Breast epithelium (tissue), 3 donors: ENCODE measurements at regions not wholly inside any gene's neighbourhood (a gene's known extent, or its start where the extent isn't known, plus 50 kb on each side); places are given as distances from the start of the nearest gene placed in this dataset.

Experiments used
- POLR2A ChIP-seq: fragments of 450-650 bp; IDR thresholded peaks from one replicate; pipeline ENCODE4 v1.6.1; 2016; ENCODE audit warnings: antibody characterized with exemption, mild to moderate bottlenecking, moderate library complexity
- POLR2AphosphoS5 ChIP-seq, 3 donors: sonication (generic); formaldehyde crosslinking; IDR thresholded peaks; one replicate each; pipeline ENCODE4 v1.6.1; 2017; ENCODE audit warnings: antibody characterized with exemption in 3 of 3
- TF ChIP-seq, protein P1 (sequence below), 3 donors: fragments of 450-650 bp; IDR thresholded peaks; one replicate each; pipeline ENCODE4 v1.5.1; 2016 to 2017; ENCODE audit warnings: antibody characterized with exemption in 3 of 3, mild to moderate bottlenecking in 3 of 3, moderate library complexity in 3 of 3

DNA sequence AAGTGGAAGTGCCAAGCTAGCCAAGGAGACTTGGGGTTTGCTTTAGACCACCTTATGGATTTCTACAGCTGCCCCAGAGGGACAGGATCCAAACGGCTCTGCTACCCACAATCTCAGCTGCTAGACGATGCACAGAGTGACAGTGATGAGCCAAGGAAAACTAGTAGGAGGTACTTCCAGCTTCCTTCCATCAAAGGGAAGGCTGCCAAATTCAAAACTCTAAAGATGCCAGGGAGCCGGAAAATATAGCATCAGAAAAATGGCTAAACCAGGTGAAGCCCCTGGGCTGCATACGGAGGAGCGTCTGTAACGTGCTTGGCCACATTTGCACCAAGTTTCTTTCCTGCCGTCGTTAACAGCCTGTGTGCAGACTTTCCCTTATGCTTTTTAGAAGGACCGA lies 245.5 kb upstream of the ZNF521 start:
- TF ChIP-seq POLR2A = no peak
- TF ChIP-seq, protein P1, sequence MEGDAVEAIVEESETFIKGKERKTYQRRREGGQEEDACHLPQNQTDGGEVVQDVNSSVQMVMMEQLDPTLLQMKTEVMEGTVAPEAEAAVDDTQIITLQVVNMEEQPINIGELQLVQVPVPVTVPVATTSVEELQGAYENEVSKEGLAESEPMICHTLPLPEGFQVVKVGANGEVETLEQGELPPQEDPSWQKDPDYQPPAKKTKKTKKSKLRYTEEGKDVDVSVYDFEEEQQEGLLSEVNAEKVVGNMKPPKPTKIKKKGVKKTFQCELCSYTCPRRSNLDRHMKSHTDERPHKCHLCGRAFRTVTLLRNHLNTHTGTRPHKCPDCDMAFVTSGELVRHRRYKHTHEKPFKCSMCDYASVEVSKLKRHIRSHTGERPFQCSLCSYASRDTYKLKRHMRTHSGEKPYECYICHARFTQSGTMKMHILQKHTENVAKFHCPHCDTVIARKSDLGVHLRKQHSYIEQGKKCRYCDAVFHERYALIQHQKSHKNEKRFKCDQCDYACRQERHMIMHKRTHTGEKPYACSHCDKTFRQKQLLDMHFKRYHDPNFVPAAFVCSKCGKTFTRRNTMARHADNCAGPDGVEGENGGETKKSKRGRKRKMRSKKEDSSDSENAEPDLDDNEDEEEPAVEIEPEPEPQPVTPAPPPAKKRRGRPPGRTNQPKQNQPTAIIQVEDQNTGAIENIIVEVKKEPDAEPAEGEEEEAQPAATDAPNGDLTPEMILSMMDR (IDR thresholded peaks at IDR 0.05) = no peak
- no peak for TF ChIP-seq POLR2AphosphoS5 (IDR thresholded peaks at IDR 0.05)
